ENCODE measurements at regions not wholly inside any gene's neighbourhood (a gene's known extent, or its start where the extent isn't known, plus 50 kb on each side); places are given as distances from the start of the nearest gene placed in this dataset.

- TF ChIP-seq, protein P1, sequence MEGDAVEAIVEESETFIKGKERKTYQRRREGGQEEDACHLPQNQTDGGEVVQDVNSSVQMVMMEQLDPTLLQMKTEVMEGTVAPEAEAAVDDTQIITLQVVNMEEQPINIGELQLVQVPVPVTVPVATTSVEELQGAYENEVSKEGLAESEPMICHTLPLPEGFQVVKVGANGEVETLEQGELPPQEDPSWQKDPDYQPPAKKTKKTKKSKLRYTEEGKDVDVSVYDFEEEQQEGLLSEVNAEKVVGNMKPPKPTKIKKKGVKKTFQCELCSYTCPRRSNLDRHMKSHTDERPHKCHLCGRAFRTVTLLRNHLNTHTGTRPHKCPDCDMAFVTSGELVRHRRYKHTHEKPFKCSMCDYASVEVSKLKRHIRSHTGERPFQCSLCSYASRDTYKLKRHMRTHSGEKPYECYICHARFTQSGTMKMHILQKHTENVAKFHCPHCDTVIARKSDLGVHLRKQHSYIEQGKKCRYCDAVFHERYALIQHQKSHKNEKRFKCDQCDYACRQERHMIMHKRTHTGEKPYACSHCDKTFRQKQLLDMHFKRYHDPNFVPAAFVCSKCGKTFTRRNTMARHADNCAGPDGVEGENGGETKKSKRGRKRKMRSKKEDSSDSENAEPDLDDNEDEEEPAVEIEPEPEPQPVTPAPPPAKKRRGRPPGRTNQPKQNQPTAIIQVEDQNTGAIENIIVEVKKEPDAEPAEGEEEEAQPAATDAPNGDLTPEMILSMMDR (IDR thresholded peaks at IDR 0.05) = no peak
- TF ChIP-seq POLR2A (IDR thresholded peaks at IDR 0.05) = no peak
These were observed 293.5 kb downstream of the LTN1 start for GRCh38 chr21:28699186-28699585.
